NCI-H2196 (cell line): ENCODE measurements at regions not wholly inside any gene's neighbourhood (a gene's known extent, or its start where the extent isn't known, plus 50 kb on each side); places are given as distances from the start of the nearest gene placed in this dataset.

ENCODE experiments used
- DNase-seq: peaks from one replicate; lab custom pipeline; 2025; ENCODE audit not compliant: unreplicated experiment; lab: John Stamatoyannopoulos, UW

DNA sequence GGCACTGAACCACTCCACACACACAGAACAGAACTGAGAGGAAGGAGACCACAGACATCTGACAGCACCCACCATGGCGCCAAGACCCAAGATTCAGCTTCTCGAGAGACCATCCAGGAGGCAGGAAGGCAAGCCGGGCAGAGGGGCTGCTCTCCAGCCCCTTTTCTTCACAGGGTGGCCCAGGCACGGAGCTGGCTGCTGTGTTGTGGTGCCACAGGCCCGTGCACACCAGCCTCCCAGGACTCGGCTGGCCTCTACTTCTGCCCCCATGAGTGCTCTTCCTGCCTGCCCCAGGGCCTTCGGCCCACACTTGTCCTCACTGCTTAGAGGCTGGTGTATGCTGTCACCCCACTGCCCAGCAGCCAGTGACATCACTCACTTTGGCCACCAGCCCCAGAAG lies 547.6 kb upstream of the RAB6C start:
- no peak for DNase-seq

DNA sequence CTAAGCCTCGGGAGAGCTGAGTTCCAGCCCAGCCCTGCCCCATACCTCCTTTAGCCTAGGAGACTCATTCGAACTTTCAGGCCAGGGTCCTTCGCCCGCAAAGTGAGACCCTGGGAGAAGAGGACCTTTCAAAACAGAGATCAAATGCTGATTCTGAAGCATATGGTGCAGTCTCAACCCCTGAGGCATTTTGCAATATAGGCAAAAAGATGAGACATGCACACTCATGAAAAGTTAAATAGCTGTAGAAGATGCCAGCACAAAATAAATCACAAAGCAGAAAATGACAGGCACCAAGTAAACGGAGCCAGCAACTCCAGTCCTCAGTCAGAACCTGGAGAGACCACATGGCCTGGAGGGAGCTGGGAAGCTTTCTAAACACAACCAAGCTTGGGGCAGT lies 542.7 kb upstream of the RAB6C start:
- no peak for DNase-seq

DNA sequence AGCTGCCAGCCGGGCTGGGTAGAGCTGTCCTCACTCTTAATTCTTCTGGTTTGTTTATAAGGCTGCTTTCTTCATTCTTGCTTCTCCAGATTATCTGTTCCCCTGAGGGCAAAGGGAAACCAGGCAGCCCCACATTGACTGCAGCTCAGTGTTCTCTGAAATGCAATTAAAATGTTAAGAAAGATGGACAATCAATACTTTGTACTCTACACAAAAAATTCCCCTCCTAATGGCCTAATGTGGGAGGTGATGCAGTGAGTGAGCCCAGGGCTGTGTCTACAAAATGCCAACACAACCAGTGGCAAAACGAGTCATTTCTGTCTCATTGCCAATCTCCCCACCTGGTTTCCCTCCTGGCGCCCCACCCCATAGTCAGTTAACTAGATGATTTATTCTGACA lies 541.7 kb upstream of the RAB6C start:
- no peak for DNase-seq

DNA sequence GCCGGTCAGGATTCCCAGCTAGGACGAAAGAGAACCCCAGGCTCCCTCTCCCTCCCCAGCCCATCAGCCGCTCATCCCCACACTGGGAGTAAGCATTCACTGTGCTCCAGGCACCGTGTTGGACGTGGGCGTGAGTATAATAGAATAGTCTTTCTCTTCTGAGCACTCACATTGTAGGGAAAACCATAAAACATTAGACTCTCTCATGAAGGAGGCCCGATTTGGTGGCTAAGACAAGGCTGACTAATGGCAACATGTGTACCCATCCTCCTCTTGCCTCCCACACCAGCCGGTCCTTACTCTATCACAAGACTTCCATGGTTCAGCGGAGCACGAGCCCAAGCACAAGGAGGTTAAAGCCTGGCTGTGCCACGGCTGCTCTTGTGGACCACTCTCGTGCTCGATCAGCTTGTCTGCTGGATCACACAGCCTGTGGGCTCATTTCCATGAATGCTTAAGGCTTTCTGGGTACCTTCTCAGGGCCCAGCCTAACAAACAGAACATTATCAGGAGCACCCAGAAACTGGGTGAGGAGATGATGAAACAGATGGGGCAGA lies 540.9 kb upstream of the RAB6C start:
- no peak for DNase-seq

DNA sequence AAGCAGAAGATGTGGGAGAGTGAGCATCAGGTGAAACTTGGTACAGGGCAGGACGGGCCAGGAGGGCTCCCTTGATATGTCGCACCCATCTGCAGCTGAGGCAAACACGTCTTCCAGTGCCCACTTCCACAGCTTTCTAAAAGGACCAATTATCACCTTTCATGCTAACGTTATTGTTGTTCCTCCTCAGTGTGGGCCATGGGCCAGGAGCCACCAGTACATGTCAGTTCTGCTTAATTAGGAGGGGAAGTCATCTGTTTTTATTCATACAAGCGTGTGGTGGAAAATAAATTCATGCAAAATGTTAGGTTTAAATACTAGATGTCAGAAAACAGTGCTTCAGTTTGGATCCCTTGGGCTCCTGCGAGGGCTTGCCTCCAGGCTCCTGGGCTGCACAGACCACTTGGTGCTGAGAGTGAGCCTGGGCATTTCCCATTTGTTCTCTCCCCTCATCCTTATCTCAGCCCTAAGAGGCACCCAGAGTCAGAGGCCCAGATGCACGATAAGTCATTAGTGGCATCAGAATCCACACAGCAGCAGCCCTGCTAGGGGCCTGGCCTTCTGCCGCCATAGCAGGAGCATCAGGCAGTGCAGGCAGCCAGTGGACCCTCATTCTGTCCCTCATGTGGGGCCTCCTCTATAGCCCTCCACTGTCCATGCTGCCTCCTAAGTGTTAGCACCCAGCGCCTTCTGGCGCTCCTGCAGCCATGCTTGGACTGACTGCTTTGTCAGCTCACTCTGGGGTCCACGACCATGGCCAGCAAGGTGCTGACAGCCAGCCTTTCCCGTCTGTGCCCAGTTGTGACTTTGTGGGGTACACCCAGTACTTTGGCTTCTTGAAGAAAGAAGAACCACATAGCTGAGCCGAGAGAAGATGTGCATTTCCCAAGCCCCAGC lies 539.8 kb upstream of the RAB6C start:
- no peak for DNase-seq

DNA sequence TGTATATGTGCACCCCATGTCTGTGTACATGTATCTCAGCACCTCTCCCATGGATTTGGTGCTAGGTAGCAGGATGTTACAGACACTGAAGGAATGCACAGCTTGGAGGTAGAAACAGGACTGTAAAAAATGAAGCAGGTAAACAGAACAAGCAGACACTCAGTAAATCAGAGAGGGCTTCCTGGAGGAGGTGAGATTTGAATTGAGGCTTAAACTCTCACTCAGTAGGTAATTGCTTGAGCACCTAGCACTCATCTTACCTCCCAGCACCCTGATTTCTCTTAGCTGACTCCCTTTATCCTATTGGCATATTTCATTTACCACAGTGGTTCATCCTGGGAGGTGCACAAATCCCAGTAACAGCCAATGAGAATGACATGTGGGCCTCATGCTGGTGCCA lies 537.9 kb upstream of the RAB6C start:
- no peak for DNase-seq

DNA sequence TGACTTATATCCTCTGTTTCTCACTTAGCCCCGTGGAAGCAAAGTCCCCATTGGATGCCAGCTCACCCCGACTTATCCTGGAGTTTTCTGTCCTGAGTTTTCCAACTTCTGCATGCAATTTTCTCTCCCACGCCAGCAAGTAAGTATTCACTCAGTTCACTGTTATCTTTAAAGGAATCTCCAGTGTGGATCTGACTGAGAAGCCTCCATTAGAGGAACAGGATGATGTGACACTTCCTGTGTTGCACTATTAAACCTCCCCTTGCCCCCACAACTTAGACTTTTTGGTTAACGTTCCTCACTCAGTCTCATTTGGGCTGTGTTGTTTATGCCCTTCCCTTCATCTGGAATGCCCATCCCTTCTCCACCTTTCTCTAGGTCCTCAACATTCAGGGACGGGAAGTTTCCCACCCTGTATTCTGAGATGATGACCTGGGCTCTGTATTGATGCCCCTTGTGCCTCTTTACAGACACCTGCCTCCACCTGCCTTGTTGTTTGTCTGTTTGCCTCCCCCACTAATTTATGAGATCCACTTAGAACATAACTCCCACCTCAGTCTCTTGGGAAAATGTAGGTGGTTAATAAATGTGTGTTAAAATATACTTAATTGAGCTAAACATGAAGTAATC lies 536.1 kb upstream of the RAB6C start:
- no peak for DNase-seq

DNA sequence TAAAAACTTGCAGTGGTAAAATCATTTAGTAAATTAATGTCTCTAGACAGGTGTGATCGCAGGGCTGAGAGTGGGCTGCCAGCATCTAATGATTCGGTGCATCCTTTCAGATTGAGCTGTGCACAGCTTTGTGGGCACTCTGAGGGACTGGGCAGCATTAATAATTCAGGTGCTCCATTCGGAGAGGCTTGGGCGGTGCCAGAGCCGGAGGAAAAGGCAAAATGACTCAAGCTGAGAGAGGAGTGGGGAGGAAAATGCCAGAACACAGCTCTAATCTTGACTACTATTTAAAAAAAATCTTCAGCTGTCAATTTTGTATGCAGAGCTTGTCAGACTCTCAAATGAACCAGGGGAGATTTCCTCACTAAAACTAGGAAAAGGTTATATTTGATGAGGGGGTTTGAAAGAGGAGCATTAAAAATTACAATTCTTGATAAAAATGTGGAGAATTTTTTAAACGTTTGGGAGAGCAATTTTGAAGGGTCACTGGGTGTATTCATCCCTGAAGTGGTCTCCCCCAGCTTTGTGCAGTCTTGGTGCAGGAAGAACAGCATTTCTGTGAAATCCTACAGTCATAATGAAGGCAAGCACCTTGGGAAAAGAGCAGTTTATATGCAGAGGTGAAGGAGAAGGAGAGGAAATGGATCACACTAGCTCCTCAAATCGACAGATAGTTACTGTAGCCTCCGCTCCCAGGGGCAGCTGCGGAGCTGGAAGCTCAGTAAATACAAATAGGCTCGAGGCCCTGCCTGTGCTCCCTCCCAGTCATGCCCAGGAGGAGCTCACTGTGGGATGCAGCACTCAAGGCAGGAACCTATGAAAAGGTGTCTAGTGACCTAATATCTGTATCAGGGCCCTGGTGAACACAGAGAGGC lies 535.4 kb upstream of the RAB6C start:
- no peak for DNase-seq

DNA sequence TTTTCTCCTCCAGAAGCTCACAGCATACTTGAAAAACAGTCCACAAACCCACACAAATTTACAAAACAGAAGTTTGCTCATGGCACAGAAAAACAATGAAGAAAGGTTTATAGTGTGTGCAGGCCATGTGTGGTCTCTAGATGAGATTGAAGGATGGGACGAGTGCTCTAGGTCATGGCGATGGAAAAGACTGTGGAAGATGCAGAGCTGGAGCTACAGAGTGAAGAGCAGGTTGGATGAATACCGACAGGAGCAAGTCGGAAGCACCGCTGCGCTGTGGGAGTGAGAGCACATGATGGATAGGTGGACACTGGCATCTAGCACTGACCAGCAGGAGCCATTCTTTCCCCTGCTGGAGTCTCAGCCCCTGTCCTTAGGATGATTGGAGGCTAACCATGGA lies 534.7 kb upstream of the RAB6C start:
- no peak for DNase-seq

DNA sequence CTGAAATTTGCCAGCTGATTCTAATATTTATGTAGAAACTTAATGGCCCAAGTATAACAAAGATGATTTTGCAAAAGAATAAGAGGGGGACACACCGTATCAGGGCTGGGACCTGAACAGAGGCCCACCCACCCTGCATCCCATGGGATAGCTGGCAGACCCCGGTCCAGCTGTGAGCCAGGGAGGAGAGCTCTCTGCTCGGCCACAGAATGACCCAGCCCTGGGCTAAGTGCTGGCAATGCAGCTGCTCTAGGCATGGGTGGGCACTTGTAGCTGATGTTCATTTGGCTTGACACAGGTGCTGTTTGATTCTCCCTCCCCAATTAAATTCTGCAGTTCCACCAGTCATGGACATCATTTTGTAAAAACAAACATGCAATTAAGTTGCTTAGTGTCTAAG lies 522.8 kb upstream of the RAB6C start:
- no peak for DNase-seq

DNA sequence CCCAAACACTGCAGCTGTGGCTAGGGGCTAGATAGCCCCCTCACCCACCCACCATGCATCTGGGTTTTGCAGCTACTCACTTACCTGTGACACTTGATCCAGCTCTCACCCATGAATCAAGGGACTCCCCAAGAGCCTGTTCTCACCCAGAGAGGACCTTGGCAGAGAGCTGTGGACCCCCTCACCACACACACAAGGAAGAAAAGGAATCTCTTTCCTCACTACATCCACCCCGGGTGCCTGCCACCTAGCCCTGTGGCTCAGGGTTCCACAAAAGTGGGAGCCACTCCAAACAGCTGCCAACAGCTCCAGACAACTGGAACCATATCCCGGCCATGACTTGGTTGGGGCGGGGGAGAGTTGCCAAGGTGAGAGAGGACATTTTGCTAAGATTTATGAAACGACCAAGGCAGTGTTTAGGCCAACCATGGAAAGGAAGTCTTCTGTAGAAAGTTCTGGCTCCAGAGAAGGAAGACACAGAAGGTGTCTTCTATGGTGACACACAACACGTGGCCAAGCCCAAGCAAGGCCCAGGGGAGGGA lies 522.1 kb upstream of the RAB6C start:
- no peak for DNase-seq

DNA sequence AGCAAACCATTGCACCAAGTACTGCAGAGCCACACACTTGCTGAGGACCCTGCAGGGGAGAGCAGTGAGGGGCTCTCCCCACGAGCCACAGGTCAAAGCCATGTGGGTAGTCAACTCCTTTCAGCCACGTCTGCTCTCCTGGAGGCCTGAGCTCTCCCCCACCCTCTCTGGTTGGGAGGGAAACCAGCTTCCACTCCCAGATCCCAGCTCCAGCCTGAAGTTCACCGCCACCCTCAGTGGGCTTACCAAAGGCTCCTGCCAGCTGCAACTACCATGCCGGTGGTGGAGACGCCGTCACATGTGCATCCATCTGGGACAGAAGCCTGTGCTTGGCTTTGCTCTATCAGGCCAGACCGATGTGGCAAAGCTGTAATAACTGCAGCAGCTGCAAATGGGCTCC lies 521.5 kb upstream of the RAB6C start:
- DNase-seq = no peak

DNA sequence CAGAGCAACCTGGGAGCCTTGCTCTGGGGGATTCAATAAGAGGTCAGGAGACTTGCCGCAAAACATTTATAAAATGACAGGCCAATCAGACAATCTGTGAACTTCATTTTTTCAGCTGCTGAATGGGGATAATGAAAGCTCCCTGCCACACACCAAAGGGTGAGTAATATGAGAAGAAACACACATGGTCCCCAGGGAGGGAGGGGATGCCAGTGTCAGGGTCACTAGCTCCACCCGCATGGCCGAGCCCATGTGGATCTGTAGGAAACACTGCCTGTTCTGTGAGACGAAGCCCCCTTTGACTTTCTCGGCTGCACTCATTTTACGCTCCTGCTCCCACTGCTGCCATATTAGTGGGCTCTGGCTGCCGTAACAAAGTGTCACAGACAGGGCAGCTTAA lies 521.0 kb upstream of the RAB6C start:
- DNase-seq = no peak

DNA sequence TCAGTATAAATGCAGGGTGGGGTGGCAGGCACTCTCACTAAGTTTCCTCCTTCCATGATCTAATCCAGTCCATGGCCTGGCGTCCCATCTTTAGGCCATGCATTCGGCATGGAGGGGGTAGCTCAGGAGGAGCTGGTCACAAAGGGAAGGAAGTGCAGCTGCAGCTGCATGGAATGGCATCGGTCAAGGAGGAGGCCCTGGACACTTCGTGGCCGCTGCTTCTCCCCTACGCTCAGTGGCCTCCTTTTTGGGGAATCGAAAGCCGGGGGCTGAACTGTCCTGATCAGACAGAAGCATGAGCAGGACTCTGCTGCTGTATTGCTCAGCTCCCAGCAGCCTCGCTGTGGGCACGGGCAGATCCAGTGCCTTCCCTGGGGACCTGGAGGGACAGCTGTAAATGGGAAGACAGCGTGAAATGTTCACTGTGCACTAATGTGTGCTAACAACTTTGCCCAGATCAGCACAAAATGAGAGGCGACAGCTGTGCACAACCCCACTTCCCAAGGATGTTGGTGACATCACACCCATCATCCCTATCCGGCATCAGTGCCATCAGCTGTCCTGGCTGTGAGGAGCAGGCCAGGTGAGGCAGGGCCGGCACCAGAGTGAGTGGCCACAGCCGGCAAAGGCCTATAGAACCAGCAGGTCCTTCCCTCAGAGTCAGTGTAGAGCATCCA lies 520.1 kb upstream of the RAB6C start:
- DNase-seq = no peak

DNA sequence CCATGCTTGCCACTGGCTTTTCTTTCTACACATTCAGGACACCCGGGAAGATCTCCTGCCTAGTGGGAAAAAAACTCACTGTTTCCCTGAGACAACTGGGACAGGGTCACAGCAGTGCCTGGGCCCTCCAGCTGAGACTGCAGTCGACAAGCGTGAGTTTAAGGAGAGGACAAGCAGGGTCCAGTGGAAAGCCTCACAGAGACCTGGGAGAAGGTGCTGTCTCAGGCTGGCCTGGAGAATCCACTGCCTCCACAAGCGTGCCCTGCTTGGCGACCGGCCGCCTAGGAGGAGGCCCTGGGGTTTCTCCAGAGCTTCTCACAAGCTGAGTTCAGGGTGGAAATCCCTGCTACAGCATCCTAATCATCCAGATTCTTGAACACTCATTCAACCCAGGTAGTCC lies 519.6 kb upstream of the RAB6C start:
- no peak for DNase-seq

DNA sequence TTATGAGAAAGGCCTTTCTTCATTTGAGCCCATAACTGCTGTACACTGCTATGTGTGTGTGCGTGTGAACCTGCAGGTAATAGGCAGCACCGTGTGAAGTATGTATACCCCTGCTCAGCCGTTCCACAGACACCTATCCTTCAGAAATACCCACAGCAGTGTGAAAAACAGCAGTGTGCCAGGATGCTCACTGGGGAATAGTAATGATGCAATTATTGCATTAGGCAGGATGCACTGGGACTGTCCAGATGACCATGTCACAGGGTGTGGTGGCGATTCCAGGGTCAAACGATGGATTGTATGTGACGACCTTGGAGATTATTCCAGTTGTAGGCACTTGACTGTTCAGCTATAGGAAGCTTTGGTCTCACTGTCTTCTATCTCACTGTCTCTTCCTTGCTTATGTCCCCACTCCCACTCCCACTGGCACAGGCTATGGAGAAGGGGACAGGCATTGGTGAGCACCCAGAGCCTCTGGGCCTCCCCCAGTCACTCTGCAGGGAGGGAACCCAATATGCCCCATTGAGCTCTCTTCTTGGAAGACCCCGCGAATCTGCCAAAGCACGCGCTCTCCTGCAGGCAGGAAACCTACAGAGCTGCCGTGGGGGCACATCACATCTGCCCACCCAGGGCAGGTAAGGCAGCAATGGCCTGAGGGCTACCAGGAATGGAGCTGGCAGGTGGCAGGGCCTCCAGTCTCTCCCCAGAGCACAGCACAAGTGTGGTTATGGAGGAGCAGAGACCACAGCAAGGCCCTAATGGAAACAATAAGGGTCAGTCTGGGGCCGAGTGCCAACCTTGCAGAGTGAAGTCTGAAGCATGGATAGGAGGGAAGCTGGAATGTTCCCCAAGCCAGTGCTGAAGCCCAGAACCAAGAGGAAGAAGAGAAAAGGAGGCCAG lies 518.9 kb upstream of the RAB6C start:
- DNase-seq = no peak

DNA sequence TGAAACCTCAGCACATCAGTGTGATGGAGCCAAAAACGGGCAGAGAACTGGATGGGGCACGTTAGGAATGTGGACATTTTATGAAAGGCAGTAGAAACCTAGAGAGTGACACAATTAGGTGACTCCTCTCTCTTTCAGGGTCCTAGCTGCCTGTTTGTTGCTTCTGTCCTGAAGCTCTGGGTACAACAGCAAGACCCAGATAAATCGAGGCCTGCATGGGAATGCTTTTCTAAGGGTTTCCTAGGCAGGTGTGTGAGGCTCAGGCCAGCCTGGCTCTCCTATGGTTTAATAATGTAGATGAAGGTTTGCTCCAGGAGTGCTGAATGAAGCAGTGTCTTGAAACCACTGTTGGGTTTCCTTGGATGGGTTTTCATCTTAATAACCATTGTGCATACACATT lies 517.1 kb upstream of the RAB6C start:
- no peak for DNase-seq

DNA sequence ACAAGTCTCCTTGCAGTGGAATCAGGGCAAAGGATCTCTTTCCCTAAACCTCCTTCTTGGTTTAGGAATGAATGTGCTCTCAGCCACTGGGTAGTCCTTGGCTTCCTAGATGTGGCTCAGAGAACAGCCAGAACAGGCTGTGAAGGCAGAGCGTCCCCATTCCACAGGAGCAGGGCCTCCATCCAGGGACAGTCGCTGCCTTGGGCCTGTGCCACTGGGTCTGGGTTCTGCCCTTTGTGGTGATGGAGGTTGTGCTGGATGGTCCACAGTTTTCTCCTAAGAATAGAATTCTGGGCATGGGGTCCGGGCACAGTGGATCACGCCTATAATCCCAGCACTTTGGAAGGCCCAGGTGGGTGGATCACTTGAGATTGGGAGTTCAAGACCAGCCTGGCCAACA lies 516.5 kb upstream of the RAB6C start:
- no peak for DNase-seq

DNA sequence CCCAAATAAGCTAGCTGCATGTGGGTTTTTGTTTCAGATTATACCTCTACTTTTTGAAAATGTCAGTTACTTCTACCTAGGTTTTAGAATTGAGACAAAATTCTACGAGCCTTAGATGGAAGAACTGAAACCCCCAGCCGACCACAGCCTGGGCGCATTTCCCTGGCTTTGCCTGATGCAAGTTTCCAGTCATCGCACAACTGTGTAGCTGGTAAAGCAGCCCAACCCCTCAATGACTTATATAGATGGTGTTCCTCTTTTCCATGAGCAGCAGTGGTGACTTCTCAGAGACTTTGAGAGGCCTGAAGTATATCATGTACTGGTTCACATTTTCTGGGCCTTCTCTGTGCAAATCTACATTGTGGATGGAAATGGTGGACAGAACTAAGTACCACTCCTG lies 515.4 kb upstream of the RAB6C start:
- DNase-seq = no peak

DNA sequence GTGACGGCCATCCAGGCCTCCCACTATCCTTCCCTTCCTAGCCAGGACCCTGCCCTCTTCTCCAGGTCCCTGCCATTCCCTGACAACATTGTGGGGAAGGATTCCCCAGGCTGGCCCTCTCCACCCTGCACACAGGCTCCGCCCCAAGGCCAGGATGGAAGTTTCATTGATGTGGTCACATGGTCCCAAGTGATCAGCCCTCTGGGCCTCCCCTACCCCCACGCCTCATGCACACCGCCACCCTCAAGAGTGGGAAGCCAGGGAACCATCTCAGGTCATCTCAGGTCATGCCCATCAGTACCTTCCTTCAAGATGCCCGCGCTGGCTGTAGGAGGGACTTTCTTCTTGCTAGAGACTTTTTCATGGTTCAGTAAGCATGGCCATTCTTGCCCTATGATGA lies 514.8 kb upstream of the RAB6C start:
- no peak for DNase-seq
